ENCODE measurements at regions not wholly inside any gene's neighbourhood (a gene's known extent, or its start where the extent isn't known, plus 50 kb on each side); places are given as distances from the start of the nearest gene placed in this dataset.

DNA sequence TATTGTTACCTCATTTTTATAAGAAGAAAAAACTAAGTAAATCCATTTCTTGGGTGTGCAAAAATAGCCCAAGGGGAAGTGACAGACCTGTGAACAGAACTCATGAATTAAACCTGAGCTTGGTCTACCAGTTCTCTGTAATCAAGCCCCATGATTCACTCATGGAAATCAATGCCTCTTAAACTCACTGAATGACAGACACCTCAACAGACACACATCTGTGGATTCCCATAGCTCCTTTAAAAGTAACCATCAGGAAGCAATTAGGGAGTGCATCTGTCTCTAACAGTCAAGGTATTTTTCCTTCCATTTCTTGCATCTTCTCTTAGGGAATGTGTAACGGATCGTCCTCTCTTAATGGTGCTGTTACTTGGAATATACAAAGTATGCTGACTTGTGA is 215.0 kb upstream of the EEA1 start:
- TF ChIP-seq EZH2 (IDR thresholded peaks at IDR 0.05; ENCODE audit: low read depth, unreplicated experiment) (no peak), EZH2phosphoT487 (IDR thresholded peaks at IDR 0.05; ENCODE audit: unreplicated experiment) (no peak), POLR2AphosphoS5 (IDR thresholded peaks at IDR 0.05; ENCODE audit: low read depth) (no peak), CREB1 (CRISPR knock-in tag; IDR thresholded peaks at IDR 0.05; ENCODE audit: low read depth) (no peak)
- TF ChIP-seq, protein P1, sequence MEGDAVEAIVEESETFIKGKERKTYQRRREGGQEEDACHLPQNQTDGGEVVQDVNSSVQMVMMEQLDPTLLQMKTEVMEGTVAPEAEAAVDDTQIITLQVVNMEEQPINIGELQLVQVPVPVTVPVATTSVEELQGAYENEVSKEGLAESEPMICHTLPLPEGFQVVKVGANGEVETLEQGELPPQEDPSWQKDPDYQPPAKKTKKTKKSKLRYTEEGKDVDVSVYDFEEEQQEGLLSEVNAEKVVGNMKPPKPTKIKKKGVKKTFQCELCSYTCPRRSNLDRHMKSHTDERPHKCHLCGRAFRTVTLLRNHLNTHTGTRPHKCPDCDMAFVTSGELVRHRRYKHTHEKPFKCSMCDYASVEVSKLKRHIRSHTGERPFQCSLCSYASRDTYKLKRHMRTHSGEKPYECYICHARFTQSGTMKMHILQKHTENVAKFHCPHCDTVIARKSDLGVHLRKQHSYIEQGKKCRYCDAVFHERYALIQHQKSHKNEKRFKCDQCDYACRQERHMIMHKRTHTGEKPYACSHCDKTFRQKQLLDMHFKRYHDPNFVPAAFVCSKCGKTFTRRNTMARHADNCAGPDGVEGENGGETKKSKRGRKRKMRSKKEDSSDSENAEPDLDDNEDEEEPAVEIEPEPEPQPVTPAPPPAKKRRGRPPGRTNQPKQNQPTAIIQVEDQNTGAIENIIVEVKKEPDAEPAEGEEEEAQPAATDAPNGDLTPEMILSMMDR (conservative IDR thresholded peaks at IDR 0.05; ENCODE audit: low read depth in 2 of 2) = no peak
